T-helper 1 cell treated with Interleukin-12 subunit alpha and Interleukin-12 subunit beta and Interleukin-4 antibody, amounts not matched to agents 30 μg/mL and 1 μg/mL, for 36 hours (primary cell): ENCODE measurements at regions not wholly inside any gene's neighbourhood (a gene's known extent, or its start where the extent isn't known, plus 50 kb on each side); places are given as distances from the start of the nearest gene placed in this dataset.

Source experiments
- H3K27ac Mint-ChIP-seq: one replicate; pipeline ENCODE4 v1.8.0; 2021; ENCODE audit warnings: mild to moderate bottlenecking, mixed read lengths
- H3K27me3 Mint-ChIP-seq: one replicate; pipeline ENCODE4 v1.8.0; 2021; ENCODE audit warnings: low read depth, mixed read lengths
- H3K36me3 Mint-ChIP-seq: one replicate; pipeline ENCODE4 v1.8.0; 2021; ENCODE audit warnings: low read depth, mixed read lengths
- H3K4me1 Mint-ChIP-seq: one replicate; pipeline ENCODE4 v1.8.0; 2021; ENCODE audit warnings: low read depth, mixed read lengths
- H3K4me3 Mint-ChIP-seq: one replicate; pipeline ENCODE4 v1.8.0; 2021; ENCODE audit warnings: mild to moderate bottlenecking, moderate library complexity, mixed read lengths
- H3K9me3 Mint-ChIP-seq: one replicate; pipeline ENCODE4 v1.8.0; 2021; ENCODE audit warnings: mixed read lengths

DNA sequence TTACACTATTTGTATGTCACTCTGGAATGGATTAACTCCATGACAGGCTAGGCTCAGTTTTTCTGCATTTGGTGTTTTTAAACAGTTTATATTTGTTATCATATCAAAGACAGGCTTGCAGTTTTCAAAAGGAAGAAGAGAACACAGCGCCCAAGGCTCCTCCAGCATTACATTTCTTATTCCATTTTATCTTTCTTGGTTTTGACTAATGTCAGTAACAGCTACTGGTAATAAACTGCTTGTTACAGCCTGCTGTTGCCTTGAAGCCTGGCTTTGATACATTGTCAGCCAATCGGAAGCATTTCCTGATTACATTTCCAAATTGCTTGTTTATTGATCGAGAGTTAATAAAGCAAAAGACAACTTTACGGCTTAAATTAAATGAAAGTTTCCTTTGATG is 166.0 kb upstream of the MDFIC start:
- Mint-ChIP-seq H3K4me1 (peaks cover 4% of the 10 kb centered on the region), H3K4me3 (no peak overlapping the region), H3K27me3 (no peaks in the 10 kb centered on the region)

DNA sequence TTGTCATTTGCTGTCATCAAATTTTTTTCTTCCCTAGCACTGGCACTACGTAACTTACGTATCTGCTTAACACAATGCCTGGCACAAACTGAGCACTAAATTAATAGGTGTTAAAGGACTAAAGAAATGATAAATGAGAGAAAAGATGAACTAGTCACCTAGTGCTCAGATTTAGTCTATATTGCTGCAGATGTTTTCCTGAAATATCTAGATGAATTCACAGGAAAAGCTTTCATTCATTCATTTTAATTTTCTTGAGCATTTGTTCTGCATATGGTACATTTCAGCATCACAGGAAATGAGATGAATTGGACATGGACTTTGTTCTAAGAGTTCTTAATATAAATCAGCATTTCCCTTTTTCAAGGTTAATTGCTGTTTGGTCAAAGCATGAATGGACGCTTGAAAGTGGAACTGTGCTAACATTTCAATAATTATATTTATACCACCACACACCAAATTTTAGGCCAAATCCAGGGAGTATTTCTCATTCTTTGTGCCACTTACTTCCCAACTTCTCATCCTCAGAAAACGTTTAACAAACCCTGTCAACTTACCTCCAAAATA is 163.2 kb upstream of the MDFIC start:
- no peaks in the 10 kb centered on the region for H3K27me3 Mint-ChIP-seq
- H3K9me3 Mint-ChIP-seq: peaks cover 5% of the 10 kb centered on the region
- H3K27ac Mint-ChIP-seq: no peak overlapping the region
- H3K4me3 Mint-ChIP-seq: no peak overlapping the region
- H3K4me1 Mint-ChIP-seq: no peaks in the 10 kb centered on the region
- no peaks in the 10 kb centered on the region for H3K36me3 Mint-ChIP-seq

More for the DNA sequence above, 166.0 kb upstream of the MDFIC start:
- Mint-ChIP-seq H3K36me3 (no peaks in the 10 kb centered on the region), H3K9me3 (no peaks in the 10 kb centered on the region), H3K27ac (no peak overlapping the region)

DNA sequence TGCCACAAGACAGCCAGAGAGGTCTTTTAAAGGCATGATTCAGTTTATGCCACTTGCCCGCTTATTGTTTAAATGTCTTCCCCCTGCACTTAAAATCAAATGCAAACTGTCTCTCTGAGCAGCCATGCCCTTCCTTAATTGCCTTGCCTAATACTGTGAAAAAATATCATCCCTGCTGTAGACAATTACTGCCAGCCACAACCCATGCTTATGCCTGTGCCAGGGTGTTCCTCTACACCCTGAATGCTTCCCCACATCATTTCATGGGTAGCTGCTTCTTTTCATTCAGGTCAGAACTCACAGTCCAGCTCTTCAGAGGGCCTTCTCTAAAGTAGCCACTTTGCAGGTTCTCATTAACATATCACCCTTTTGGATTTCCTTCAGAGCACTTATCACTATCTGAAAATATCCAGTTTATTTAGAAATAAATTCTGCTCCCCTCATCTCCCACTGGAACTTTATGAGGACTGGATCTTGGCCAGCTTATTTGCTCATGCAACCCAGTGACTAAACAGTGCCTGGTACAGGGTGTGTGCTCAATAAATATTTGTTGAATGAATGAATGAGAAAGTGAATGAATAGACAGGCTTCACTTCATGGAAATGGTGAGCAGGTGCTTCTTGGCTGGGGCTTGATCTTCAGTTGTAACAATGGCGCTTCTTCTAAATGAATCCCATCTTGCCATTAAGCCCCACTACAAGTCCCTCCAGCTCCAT is 162.4 kb upstream of the MDFIC start:
- Mint-ChIP-seq H3K27me3 (no peaks in the 10 kb centered on the region), H3K36me3 (no peaks in the 10 kb centered on the region)

DNA sequence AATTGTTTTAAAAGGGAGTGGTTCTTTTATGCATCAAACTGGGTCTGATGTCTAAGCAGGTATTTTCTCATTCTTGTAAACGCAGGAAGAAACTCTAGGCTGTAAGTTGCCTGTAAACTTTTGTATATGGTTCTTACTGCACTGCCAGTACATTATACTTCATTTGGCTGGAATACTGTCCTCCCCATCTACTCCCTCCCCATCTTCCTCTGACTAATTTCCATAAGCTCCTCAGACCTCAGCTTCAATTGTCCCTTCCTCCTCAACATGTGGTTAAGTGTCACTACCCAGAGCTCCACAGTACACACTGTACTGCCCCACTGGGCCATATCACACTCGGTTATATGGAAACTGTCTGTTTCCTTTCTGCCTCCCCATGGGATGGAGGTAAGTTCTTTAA is 161.4 kb upstream of the MDFIC start:
- Mint-ChIP-seq H3K27ac (no peak overlapping the region), H3K36me3 (no peaks in the 10 kb centered on the region), H3K4me3 (no peak overlapping the region), H3K9me3 (peaks cover 5% of the 10 kb centered on the region), H3K4me1 (no peaks in the 10 kb centered on the region), H3K27me3 (no peaks in the 10 kb centered on the region)

More for the DNA sequence above, 162.4 kb upstream of the MDFIC start:
- H3K27ac Mint-ChIP-seq: no peak overlapping the region
- no peaks in the 10 kb centered on the region for H3K4me1 Mint-ChIP-seq
- H3K9me3 Mint-ChIP-seq: peaks cover 5% of the 10 kb centered on the region
- no peak overlapping the region for H3K4me3 Mint-ChIP-seq

DNA sequence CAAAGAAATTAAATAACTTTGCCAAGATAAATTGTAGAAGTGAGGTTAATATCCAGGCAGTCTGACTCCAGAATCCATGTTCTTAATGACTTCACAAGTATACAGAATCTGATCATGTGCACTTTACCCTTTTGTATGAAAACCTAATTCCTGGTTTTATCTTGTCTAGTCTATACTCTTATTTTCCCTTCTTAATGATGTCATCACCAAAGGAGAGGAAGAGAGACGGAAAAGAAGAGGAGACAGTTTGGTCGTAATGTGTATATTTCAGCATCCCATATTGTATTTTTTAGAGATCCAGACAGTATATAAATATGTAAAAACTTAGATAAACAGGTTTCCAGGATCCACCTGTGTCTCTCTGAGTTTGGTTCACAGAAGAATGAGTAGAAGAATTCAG is 159.9 kb upstream of the MDFIC start:
- no peaks in the 10 kb centered on the region for H3K27me3 Mint-ChIP-seq
- no peak overlapping the region for H3K27ac Mint-ChIP-seq
- H3K4me3 Mint-ChIP-seq: no peak overlapping the region
- peaks cover 5% of the 10 kb centered on the region for H3K9me3 Mint-ChIP-seq
- H3K4me1 Mint-ChIP-seq: no peaks in the 10 kb centered on the region
- H3K36me3 Mint-ChIP-seq: no peaks in the 10 kb centered on the region

DNA sequence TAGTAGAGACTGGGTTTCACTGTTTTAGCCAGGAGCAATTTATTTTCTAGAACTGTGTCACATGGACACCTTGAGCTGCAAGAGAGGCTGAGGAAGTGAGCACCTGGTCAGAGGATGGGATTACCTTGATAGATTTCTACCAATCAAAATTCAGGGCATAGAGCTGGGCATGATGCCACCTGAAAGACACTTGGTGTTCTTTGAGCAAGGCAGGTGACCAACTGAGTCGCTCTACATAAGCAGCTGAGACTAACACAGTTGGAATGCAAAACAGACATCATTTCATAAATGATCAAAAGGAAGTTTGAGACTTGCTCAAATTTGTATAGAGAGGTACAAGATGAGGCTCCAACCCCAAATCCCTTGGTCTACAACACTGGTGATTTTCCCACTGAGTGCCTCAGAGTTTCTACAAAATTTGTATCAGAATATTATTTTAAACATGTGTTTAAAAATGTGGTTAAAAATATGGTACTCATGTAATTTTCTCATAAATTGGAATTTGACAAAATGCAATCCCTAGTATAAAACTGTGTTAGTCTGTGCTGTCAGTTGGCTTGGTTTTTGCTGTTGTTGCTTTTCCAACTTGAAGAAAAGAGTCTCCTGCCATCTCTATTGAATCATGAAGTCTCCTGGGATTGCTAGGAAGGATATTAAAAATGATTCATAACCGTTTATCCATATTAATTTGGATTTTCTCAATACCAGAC is 156.4 kb upstream of the MDFIC start:
- Mint-ChIP-seq H3K4me3 (no peak overlapping the region), H3K27ac (no peak overlapping the region), H3K27me3 (no peaks in the 10 kb centered on the region), H3K4me1 (no peaks in the 10 kb centered on the region), H3K36me3 (no peaks in the 10 kb centered on the region), H3K9me3 (peaks cover 5% of the 10 kb centered on the region)

DNA sequence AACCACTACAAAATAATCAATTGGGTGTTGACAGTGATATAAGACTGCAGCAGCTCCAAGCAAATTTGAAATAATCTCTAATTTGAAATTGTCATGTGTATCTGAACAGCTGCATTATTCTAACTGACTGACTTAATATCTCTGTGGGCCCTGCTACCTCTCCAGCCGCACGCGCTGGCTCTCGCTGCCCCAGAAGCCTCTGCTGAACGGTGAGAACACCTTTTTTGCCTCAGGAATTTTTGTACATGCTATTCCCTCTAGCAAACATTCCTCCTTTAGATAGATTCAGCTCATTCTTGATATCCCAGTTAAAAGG is 155.9 kb upstream of the MDFIC start:
- peaks cover 5% of the 10 kb centered on the region for H3K9me3 Mint-ChIP-seq
- H3K27ac Mint-ChIP-seq: no peak overlapping the region
- H3K36me3 Mint-ChIP-seq: no peaks in the 10 kb centered on the region
- no peaks in the 10 kb centered on the region for H3K27me3 Mint-ChIP-seq
- no peak overlapping the region for H3K4me3 Mint-ChIP-seq
- H3K4me1 Mint-ChIP-seq: no peaks in the 10 kb centered on the region

DNA sequence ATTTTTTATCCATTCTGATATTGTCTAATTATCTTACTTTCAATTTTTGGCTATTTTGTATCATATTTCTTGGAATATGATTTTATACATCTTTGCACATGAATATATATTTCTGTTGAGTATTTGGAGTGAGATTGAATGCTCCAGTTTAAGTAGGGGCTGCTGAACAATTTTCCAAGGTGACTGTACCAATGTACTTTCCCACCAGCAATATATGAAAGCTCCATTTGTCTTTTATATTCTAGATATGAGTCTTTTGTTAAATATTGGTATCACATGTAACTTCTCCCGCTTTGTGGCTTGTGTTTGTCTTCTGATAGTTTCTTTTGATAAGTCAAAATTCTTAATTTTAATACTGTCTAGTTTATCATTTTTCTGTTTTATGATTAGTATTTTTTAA is 144.6 kb upstream of the MDFIC start:
- Mint-ChIP-seq H3K4me1 (no peaks in the 10 kb centered on the region), H3K4me3 (no peak overlapping the region), H3K27ac (no peak overlapping the region), H3K36me3 (no peaks in the 10 kb centered on the region), H3K27me3 (no peaks in the 10 kb centered on the region), H3K9me3 (no peaks in the 10 kb centered on the region)

DNA sequence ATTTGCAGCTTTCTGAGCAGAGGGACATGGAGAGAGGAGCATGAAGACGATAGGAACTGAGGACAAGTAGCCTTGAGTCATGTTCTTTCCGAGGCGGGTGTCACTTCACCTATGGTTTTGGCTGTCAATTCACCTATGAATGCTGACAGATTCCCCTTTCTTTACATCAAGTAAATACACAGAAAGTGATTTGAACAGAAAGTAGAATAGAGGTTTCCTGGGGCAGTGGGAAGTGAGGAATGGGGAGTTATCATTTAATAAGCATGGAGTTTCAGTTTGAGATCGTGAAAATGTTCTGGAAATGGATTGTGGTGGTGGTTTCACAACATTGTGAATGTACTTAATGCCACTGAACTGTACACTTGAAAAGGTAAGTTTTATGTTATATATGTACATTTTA is 138.4 kb upstream of the MDFIC start:
- Mint-ChIP-seq H3K4me1 (peaks cover 10% of the 10 kb centered on the region), H3K27me3 (no peaks in the 10 kb centered on the region), H3K36me3 (no peaks in the 10 kb centered on the region), H3K9me3 (peaks cover 3% of the 10 kb centered on the region), H3K27ac (no peak overlapping the region), H3K4me3 (no peak overlapping the region)

DNA sequence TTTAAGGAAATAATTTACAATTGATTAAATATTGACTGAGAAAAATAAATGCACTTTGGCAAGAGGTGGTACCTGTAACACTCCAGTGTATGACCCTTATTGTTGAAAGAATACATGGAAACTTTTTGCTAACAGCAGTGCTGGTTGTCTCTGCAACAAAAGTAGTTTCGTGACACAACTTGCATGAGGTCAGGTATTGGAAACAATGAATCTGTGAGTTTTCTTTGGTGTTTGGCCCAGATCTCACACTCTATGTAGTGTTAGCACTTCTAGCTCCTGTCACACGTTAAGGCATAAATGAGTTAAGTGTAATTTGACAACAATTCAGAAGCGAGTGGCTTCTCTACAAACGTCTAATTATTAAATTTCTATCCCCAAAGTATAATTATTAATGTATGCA is 137.7 kb upstream of the MDFIC start:
- Mint-ChIP-seq H3K27ac (no peak overlapping the region), H3K27me3 (no peaks in the 10 kb centered on the region), H3K4me1 (peaks cover 12% of the 10 kb centered on the region), H3K36me3 (no peaks in the 10 kb centered on the region), H3K9me3 (peaks cover 4% of the 10 kb centered on the region), H3K4me3 (no peak overlapping the region)

DNA sequence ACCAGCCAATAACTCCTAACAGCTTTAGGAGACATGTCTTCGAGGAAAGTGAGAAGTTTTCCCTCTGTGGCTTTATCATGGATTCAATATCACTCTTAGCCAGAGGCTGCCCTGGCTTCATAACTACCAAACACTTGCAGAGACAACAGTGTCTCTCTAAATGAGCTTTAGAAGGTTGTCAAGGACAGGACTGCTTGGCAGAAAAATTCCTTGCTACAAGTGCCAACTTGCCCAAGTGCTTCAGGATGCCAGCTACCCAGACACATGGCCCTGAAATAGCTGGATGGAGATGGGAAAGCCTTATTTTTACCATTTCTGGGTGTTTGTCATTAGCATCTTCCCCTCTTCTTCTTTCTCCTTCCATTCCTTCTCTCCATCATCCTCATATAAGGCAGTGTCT is 137.1 kb upstream of the MDFIC start:
- peaks cover 4% of the 10 kb centered on the region for H3K9me3 Mint-ChIP-seq
- no peak overlapping the region for H3K27ac Mint-ChIP-seq
- no peaks in the 10 kb centered on the region for H3K27me3 Mint-ChIP-seq
- H3K4me3 Mint-ChIP-seq: no peak overlapping the region
- no peaks in the 10 kb centered on the region for H3K36me3 Mint-ChIP-seq
- peaks cover 14% of the 10 kb centered on the region for H3K4me1 Mint-ChIP-seq

DNA sequence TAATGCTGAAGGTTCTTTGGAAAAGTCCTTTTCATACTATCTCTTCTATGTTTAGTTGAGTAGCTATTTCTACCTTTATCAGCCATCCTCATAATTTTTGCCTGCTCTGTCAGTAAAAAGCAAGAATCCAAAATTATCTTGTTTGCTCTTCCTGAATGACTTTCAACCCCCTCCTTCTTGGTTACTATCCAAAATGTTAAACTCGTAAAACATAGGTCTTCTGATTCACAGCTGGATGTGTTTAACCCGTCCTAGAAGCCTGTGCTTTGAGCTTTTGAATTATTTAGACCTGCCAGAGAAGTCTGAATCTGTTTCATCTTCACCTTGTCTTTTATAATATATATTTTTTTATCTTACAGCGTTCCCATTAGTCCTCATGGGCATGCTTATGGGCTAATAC is 136.4 kb upstream of the MDFIC start:
- H3K4me3 Mint-ChIP-seq: no peak overlapping the region

DNA sequence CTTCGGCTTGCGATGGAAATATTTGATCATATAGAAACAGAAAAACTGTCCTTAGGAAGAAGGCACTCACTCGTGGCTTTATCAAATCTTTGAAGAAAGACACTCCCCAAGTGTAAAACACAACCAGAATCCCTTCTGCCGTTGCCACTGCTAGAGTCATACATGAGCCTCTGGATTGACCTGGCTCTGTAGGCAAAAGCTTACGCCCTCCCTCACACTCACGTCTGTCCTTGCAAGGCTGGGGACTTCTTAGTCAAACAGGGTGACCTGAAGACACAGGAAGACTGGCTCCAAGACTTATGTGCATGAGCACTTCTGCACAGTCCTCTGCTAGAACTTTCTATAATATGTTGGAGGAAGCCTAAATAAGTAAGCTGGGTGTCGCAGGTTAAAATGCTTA is 135.4 kb upstream of the MDFIC start:
- Mint-ChIP-seq H3K36me3 (no peaks in the 10 kb centered on the region), H3K9me3 (peaks cover 4% of the 10 kb centered on the region), H3K27ac (no peak overlapping the region), H3K4me3 (no peak overlapping the region), H3K4me1 (peaks cover 16% of the 10 kb centered on the region), H3K27me3 (no peaks in the 10 kb centered on the region)

More for the DNA sequence above, 136.4 kb upstream of the MDFIC start:
- Mint-ChIP-seq H3K27ac (no peak overlapping the region), H3K36me3 (no peaks in the 10 kb centered on the region), H3K9me3 (peaks cover 4% of the 10 kb centered on the region), H3K27me3 (no peaks in the 10 kb centered on the region), H3K4me1 (peaks cover 16% of the 10 kb centered on the region)

DNA sequence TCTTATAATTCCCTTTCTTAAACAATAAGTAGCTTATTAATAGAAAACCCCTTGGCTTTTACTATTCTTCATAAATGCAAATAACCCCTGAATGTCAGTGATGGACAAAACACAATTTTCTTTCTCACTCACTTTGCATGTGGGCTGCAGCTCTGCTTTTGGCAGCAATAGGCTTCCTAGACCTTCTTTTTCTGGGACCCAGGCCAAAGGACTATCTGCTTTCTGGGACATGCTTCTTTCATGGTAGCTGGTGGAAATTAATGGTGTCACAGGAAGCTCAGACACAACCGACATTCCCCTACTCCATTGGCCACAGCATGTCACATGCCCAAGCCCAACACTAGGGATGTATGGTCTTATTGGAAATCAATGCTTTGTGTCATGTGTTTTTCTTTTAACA is 134.3 kb upstream of the MDFIC start:
- no peaks in the 10 kb centered on the region for H3K27me3 Mint-ChIP-seq
- peaks cover 4% of the 10 kb centered on the region for H3K9me3 Mint-ChIP-seq
- H3K27ac Mint-ChIP-seq: no peak overlapping the region
- H3K4me1 Mint-ChIP-seq: peaks cover 16% of the 10 kb centered on the region
- H3K36me3 Mint-ChIP-seq: no peaks in the 10 kb centered on the region
- H3K4me3 Mint-ChIP-seq: no peak overlapping the region

DNA sequence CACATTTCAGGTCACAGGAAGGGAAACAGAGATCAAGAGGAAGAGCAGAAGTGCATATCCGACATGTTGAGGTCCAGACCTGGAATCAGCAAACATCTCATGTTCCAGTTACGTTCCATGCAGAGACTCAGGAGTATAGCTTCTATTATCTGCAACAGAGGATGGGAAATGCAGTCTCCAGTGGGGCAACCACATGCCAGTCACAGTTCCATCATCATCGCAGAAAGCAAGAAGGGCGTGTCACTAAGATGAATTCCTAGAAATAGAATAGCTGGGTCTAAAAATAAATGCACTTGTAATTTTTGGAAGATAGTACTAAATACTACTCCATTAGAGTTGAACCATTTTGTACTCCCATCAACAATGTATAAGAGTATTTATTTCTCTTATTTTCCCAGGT is 133.2 kb upstream of the MDFIC start:
- Mint-ChIP-seq H3K4me3 (no peak overlapping the region), H3K27me3 (no peaks in the 10 kb centered on the region), H3K27ac (no peak overlapping the region), H3K4me1 (peaks cover 21% of the 10 kb centered on the region), H3K9me3 (peaks cover 4% of the 10 kb centered on the region), H3K36me3 (no peaks in the 10 kb centered on the region)
